Psoas muscle (tissue), 7 donors: ENCODE measurements at regions not wholly inside any gene's neighbourhood (a gene's known extent, or its start where the extent isn't known, plus 50 kb on each side); places are given as distances from the start of the nearest gene placed in this dataset.

Experiments used
- ATAC-seq, 4 donors: fragments of 200-7000 bp; cut with Tn5 transposase; one replicate each; pipeline ENCODE4 v1.9.1; 2020; ENCODE audit warnings: moderate library complexity in 3 of 4, mild to moderate bottlenecking in 2 of 4
- DNase-seq, 2 donors: peaks; one replicate each; pipeline ENCODE4 v3.0.0-alpha.2; 2020
- H3K27ac ChIP-seq: fragments of 200-600 bp; one replicate; pipeline ENCODE4 v1.8.0; 2022
- H3K27me3 ChIP-seq, 3 donors: fragments of 200-600 bp in 1 of 3; one replicate each; pipeline versions ENCODE4 v1.6.1 to v1.8.0; 2013 to 2022; ENCODE audit warnings: low read length in 2 of 3, mild to moderate bottlenecking in 2 of 3, moderate library complexity in 1 of 3; ENCODE audit not compliant: insufficient read depth in 3 of 3
- H3K36me3 ChIP-seq, 2 donors: fragments of 200-600 bp in 1 of 2; one replicate each; pipeline versions ENCODE4 v1.6.1 to v1.8.0; 2013 to 2022; ENCODE audit warnings: low read depth in 1 of 2, mild to moderate bottlenecking in 1 of 2, moderate library complexity in 1 of 2; ENCODE audit not compliant: insufficient read depth in 1 of 2
- H3K4me1 ChIP-seq: fragments of 200-600 bp; one replicate; pipeline ENCODE4 v1.8.0; 2022
- H3K4me3 ChIP-seq: fragments of 200-600 bp; one replicate; pipeline ENCODE4 v1.8.0; 2022; ENCODE audit warnings: mild to moderate bottlenecking
- H3K9me3 ChIP-seq: fragments of 200-600 bp; one replicate; pipeline ENCODE4 v1.8.0; 2022
- WGBS, 3 donors: extraction: QIAGEN DNeasy Blood & Tissue Kit; methylation state at CpG; one replicate each; pipeline versions ENCODE4 v1.1.6 to v1.1.7; 2013; 5-methylcytosine and 5-hydroxymethylcytosine counted together
- intact Hi-C, 2 donors: fragments of 100-400 bp; cut with DNase I; formaldehyde crosslinking; loops; one replicate each; pipeline versions ENCODE4 v1.11.0 to v1.14.2; 2022
- TF ChIP-seq, protein P1 (sequence below): fragments of 200-600 bp; IDR thresholded peaks from one replicate; pipeline ENCODE4 v1.8.0; 2022; ENCODE audit warnings: antibody characterized with exemption
- donor health status: healthy with polysubstance abuse.
- donor health status: DM: no; HTN: no; CAD: no; lungs with moderate emphysema.
- donor health status: Bipolar disorder and iron deficiency.
- donor health status: healthy.
- donor health status: DM: yes; HTN: yes; CAD: no.
- donor health status: DM: no; HTN: no; CAD: no.
- donor health status: DM: yes; HTN: yes; CAD: no.

DNA sequence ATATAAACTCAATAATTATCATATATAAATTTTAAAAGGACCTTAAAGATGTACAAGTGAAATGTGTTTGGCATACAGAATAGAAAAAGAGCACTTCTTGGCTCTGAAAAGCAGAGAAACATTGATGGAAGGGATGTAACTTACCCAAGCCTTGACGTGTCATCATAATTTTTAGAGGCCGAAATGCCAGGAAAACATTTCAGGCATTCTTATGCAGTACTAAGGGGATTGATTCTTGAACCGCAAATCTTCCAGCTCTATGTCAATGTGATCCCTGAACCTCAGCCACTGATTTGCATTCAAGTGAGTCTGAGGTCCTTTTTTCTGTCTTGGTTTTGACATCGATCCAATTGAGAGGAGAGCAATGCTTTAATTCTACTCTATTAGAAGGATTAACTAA, 97.8 kb downstream of the CLDN1 start:
- Histone ChIP-seq H3K4me3 (no peak overlapping the region), H3K27ac (no peak overlapping the region), H3K9me3 (no peaks in the 10 kb centered on the region), H3K27me3 (no peaks in the 10 kb centered on the region), H3K4me1 (no peaks in the 10 kb centered on the region), H3K36me3 (no peaks in the 10 kb centered on the region)
- ATAC-seq (no peak), DNase-seq (no peak)
- intact Hi-C loops = loop anchor here in 1 of 2 donors (5.0 to 10.0 kb wide), 2 partner anchors 98 to 200 kb away; partner anchors contain the start of gene CLDN1
- TF ChIP-seq, protein P1, sequence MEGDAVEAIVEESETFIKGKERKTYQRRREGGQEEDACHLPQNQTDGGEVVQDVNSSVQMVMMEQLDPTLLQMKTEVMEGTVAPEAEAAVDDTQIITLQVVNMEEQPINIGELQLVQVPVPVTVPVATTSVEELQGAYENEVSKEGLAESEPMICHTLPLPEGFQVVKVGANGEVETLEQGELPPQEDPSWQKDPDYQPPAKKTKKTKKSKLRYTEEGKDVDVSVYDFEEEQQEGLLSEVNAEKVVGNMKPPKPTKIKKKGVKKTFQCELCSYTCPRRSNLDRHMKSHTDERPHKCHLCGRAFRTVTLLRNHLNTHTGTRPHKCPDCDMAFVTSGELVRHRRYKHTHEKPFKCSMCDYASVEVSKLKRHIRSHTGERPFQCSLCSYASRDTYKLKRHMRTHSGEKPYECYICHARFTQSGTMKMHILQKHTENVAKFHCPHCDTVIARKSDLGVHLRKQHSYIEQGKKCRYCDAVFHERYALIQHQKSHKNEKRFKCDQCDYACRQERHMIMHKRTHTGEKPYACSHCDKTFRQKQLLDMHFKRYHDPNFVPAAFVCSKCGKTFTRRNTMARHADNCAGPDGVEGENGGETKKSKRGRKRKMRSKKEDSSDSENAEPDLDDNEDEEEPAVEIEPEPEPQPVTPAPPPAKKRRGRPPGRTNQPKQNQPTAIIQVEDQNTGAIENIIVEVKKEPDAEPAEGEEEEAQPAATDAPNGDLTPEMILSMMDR = no peak
- WGBS, 3 donors = 61 to 68% (median 66%) methylated on average over 4 of the region's 4 CpGs

DNA sequence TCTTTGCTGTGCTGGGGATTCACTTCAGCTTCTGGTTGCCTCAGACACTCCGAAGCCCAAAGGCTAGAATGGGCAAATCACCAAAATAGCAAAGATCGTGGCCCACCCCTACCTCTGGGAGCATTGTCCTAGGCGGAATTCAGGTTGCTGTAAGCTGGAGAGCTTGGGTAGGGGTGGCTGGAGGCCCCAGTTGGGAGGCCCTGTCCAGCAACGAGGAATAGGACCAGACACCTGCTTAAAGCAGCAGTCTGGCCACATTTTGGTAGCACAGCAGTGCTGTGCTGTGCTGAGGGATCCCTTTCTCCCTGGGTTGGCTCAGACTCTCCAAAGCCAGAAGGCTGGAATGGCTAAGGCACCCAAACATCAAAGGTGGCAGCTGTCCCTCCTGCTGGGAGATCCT, 99.3 kb downstream of the CLDN1 start:
- no peak for DNase-seq
- TF ChIP-seq, protein P1 = no peak
- Histone ChIP-seq H3K4me1 (no peaks in the 10 kb centered on the region), H3K9me3 (no peaks in the 10 kb centered on the region), H3K27ac (no peak overlapping the region), H3K27me3 (no peaks in the 10 kb centered on the region), H3K36me3 (no peaks in the 10 kb centered on the region), H3K4me3 (no peak overlapping the region)
- no peak for ATAC-seq
- 70 to 78% (median 72%) methylated on average over 4 of the region's 4 CpGs for WGBS, 3 donors
- intact Hi-C loops = loop anchor here in 1 of 2 donors (5.0 to 10.0 kb wide), 2 partner anchors 99 to 202 kb away; partner anchors contain the start of gene CLDN1

DNA sequence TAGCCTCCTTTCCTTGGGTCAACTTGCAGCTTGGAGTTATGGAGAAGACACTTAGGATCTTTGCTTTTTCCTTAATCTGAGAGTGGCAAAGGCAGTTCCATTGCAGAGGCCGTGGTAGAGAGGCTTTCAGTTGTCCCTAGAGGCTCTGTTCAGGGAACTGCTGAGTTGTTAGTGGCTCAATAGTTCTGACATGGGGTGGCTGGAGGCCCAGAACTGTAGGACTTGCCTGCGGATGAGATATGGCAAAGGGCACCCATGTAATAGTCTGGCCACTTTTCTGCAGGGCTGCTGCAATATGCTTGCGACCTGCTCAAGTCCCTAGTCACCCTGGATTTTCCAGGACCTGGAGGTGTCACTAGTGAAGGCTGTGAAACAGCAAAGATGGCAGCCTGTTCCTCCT, 99.9 kb downstream of the CLDN1 start:
- intact Hi-C loops = loop anchor here in 1 of 2 donors (5.0 to 10.0 kb wide), 2 partner anchors 100 to 202 kb away; partner anchors contain the start of gene CLDN1
- no peaks in the 10 kb centered on the region for H3K4me1 ChIP-seq
- WGBS, 3 donors = 81 to 89% (median 83%) methylated on average over 3 of the region's 3 CpGs

DNA sequence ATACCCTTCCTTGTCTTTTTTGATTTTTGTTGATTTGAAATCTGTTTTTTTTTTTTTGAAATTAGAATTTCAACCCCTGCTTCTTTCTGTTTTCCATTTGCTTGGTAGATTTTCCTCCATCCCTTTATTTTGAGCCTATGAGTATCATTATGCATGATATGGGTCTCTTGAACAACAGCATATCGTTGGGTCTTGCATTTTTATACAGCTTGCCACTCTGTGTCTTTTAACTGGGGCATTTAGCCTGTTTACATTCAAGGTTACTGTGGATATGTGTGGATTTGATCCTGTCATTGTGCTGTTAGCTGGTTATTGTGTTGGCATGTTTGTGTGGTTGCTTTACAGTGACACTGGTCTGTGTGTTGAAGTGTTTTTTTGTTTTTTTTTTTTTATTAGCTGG, 99.7 kb upstream of the P3H2 start:
- no peak overlapping the region for H3K4me3 ChIP-seq
- intact Hi-C loops = loop anchor here in 1 of 2 donors (5.0 to 10.0 kb wide), 2 partner anchors 102 to 204 kb away; partner anchors contain the start of gene CLDN1
- TF ChIP-seq, protein P1 = no peak
- ATAC-seq (no peak), DNase-seq (no peak)
- WGBS, 3 donors = 84 to 86% (median 84%) methylated on average over 1 of the region's 1 CpG
- no peak overlapping the region for H3K27ac ChIP-seq
- no peaks in the 10 kb centered on the region for H3K36me3 ChIP-seq
- no peaks in the 10 kb centered on the region for H3K9me3 ChIP-seq
- no peaks in the 10 kb centered on the region for H3K4me1 ChIP-seq
- H3K27me3 ChIP-seq = no peaks in the 10 kb centered on the region

More for the DNA sequence above, 99.9 kb downstream of the CLDN1 start:
- TF ChIP-seq, protein P1 = no peak
- Histone ChIP-seq H3K9me3 (no peaks in the 10 kb centered on the region), H3K27me3 (no peaks in the 10 kb centered on the region), H3K36me3 (no peaks in the 10 kb centered on the region), H3K27ac (no peak overlapping the region), H3K4me3 (no peak overlapping the region)
- no peak for DNase-seq
- ATAC-seq = no peak

DNA sequence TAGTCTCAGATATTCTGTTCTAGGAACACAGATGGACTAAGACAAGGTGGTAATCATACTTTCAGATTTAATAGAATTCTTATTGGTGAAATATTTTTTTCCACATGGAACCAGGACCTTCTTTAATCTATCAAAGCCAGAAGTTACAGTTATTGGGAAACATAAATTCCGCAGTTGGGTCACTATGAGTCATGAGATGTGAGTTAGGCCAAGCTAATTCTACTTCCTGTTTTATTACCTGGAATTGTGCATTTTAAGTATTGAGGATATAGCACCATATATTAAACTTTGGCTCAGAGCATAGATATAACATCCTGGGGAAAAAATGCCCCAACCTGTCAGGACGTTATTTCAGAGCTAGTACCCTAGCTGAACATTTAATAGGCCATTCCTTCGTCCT, 96.4 kb upstream of the P3H2 start:
- H3K9me3 ChIP-seq = no peaks in the 10 kb centered on the region
- no peaks in the 10 kb centered on the region for H3K4me1 ChIP-seq
- DNase-seq (no peak), ATAC-seq (no peak)
- H3K36me3 ChIP-seq = no peaks in the 10 kb centered on the region
- no peaks in the 10 kb centered on the region for H3K27me3 ChIP-seq
- WGBS, 3 donors = 73 to 75% (median 75%) methylated on average over 3 of the region's 3 CpGs
- intact Hi-C loops = no loop called here
- H3K27ac ChIP-seq = no peak overlapping the region
- TF ChIP-seq, protein P1 = no peak
- H3K4me3 ChIP-seq = no peak overlapping the region
